Retina (tissue), 1 donor: ENCODE measurements at regions not wholly inside any gene's neighbourhood (a gene's known extent, or its start where the extent isn't known, plus 50 kb on each side); places are given as distances from the start of the nearest gene placed in this dataset.
"Not testable (repeated sequence)": the region's sequence is repeated elsewhere in the genome, so short reads cannot be mapped to it uniquely, and the experiment has no call there.

Source experiments
- DNase-seq: peaks from one replicate; pipeline ENCODE4 v3.0.0-alpha.2; 2016

DNA sequence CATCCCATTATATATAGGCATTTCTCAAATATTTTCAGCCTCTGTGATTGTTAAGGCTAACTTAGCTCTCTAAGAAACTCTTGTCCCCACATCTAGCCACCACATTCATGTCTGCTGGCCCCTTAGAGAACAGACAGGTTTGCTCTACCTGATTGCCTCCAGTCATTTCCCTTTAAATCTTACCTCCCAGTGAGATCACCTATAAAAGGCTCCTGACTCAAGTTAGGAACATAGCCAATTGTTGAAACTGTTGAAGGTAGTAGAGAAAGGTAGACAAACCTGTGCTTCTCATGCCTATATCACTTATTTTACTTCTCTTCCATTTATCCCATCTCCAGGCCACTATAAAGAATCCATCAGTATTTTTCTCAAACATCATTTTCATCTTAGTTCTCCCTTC, 771.4 kb downstream of the DIAPH3 start:
- no peak for DNase-seq

DNA sequence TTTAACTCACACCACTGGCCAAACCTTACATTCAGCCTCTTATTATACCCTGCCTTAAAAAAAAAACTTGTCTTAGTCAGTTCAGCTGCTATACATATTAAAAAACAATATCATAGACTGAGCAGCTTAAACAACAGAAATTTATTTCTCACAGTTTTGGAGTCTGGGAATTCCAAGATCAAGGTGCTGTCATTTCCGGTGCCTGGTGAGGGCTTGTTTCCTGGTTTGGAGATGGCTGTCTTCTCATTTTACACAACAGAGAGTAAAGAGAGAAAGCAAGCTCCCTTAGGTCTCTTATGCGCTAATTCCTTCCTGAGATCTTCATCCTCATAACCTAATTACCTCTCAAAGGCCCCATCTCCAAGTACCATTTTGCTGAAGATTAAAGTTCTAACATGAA, 769.2 kb downstream of the DIAPH3 start:
- DNase-seq = no peak

DNA sequence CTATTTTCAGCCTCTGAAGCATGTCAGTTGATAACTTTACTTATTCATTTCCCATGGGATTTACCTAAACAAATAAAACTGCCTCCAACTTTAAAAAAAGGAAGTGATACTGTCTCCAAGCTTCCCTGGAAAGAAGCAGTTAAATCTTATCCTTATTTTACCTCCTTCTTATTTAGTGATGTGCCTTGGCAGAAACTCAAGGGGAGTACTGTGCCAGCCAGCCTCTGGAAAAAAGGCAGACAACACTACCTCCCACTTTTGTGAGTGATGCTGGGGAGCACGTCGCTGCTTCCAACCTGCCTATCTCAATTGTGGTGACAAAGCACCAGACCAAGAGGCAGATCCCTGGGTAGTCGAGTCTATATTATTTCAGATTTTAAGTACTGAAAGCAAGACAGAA, 765.6 kb downstream of the DIAPH3 start:
- DNase-seq = no peak

DNA sequence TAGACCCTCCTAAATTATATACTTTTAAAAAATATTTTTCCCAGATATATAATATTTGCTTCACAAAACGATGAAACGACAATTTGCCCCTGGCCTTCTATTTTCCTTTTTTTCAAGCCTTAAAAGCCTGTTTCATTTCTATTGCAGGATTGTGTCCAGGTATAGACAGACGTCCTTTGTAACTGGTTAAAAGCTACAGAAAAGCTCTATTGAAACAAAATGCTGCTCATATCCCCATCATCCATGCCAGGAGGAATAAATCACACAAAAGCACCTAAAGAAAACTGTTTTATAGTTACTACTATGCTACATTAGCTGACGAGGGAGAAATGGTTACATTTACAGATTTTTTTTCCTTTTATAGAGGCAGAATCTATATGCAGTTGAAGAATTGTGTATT, 765.1 kb downstream of the DIAPH3 start:
- DNase-seq = no peak

DNA sequence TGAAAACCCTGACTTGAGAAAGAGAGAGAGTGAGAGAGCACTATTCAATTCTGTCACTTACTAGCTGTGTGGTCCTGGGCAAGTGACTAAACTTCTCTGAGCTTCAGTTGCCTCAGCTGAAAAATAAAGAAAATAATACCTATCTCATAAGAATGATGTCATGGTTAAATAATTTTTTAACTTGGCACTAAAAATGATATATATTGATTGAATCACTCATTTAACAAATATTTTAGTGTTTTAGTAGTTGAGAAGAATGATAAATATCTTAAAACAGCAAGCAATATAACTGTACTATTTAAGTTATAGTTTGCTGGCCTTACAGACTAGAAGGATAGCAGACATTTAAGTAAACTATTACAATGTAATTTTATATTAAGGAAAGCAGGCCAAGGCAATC, 764.2 kb downstream of the DIAPH3 start:
- DNase-seq = no peak

DNA sequence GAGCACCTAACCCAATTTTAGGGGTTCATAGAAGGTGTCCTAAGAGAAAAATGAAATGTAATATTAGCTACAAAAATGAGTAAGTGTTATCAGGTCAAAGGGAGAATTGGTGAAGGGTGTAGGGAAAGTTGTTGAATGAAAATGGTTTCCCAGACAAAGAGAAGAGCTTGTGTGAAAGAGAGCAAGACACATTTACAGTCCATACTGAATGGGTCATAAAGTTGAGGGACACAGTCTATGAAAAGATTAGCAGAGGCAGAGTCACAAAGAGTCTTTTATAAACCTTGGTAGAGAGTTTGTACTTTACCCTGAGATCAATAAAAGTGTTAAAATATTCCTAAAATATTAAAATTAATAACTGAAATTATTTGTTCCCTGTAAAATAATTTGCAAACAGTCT, 759.4 kb downstream of the DIAPH3 start:
- no peak for DNase-seq

DNA sequence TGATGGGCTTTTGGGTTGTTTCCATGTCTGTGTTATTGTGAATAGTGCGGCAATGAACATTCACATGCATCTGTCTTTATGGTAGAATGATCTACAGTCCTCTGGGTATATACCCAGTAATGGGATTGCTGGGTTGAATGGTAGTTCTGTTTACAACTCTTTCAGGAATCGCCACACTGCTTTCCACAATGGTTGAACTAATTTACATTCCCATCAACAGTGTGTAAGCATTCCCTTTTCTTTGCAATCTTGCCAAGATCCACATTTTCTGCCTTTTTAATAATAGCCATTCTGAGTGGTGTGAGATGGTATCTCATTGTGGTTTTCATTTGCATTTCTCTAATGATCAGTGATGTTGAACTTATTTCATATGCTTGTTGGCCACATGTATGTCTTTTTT, 756.5 kb downstream of the DIAPH3 start:
- not testable (repeated sequence) for DNase-seq

DNA sequence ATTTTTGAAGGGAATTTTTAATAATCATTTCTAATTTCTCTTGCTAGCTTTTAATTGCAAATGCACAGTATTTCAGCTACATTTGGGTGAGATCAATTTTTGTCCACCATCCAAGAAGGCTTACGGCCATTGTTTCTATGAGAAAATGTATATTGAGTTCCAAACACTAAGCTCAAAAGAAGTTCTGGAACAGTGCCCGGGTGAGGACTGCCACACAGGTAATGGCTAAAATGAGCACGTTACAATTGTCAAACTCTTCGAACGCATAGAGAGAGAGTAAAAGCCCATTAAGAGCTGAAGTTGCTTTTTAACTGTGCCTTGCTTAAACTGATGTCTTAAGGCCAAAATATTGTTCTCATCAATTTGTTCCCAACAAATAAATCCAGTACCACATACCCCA, 755.0 kb downstream of the DIAPH3 start:
- DNase-seq = no peak

DNA sequence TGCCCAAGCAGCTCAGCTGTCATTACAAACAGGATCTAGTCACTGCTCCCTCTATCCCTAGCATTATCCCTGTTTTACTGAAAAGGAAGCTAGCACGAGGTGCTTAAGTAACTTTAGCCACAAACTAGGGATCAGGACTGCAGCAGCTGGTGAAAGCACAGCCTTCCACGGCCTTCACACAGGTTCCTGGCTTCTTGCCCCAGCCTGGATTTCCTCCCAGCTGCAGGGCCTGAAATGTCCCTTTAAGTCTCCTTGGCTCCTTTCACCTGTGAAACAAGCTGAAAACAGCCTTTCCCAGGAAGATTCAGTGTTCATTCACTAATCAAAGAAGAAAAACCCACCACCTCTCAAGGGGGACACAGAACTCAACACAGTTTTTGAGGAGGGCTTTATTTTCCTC, 754.5 kb downstream of the DIAPH3 start:
- DNase-seq = no peak

DNA sequence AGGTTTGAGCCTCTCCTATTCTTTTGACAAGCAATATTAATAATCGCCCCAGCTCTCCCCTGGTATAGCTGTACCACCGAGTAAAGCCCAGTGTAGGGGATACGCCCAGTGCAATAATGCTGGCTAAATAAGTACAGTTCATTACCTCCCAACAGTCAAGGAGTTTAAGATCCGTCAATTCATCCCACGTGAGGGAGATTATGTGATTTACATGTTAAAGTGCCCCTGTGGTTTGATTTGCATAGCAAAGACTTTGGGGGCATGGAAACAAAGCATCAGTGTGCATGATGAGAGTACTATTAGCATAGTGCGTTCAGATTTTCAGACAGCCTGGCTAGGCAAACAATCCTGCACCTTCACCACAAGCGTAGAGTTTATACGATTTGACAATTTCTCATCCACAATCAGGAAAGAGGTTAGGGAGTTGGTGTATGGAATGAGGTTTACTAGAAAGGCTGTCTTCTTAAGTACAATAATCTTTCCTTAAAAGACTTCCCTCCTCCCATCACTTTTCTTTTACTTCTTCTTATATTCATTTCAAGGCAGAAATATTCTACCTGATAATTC, 754.0 kb downstream of the DIAPH3 start:
- DNase-seq = no peak

DNA sequence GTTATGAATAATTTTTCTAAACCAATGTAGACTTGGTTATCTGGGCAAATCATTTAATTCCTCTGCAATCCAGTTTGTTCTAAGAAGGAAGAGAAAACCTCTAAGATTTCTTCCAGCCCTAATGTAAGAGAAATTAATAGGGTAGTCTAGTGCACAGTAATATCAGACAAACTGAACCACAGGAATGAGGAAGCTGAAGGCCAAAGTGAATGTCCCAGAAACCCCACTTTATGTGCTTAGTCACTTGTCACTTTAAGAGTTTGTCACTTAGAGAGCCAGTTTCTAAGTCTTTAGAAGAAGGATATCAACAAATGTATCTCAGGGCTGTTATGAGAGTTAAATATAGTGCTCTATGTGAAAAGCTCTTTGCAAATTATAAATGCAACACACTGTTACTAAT, 750.6 kb downstream of the DIAPH3 start:
- no peak for DNase-seq

DNA sequence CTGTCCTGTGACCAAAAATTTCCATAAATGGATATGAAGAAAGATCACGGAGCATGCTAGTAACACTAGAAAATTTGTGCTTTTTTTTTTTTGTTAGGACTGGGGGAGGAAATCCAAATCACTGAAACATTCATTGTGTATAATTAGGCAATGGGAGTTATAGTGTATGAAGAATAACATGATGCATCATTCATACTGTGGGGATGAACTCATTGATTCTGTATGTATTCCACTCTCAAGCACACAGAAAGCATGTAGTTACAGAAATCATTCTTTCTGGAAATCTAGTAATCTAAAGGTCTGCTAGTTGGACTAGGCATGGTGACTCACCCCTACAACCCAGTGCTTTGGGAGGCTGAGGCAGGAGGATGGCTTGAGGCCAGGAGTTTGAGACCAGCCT, 749.7 kb downstream of the DIAPH3 start:
- DNase-seq = no peak

DNA sequence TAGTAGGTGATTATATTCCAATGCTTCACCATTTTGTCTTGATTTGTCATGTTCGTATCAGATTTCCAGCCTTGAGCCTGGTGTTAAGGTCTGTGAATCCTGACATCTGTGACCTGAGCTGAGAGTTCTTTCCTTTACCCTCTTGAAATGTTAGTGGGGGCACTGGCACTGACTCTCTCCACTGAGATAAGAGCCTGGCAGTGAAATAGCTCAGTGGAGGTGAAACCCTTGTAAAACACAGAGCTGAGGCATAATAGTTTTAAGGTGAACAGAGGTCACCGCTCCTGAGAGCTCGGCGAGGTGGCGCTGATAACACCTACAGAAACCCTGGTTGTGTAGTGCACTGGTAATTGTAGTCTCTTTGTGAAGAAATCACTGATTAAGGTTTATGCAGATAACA, 748.2 kb downstream of the DIAPH3 start:
- DNase-seq = no peak

DNA sequence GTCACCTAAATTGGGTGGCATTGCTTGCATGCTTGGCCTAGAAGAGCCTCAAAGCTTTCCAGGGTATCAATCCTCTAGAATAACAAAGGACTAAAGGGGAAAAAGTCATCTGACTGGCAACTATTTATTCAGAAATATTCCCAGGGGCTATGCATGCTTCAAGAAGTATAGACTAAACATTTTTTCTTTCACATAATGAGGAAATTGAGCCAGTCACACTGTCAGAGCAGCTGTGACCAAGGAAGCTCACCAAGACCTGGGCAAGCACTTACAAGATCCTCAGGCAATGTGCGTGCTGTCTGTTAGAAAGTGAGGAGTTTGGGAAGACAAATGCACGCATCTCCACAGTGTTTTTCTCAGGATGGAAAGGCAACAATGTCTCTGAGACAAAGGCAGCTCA, 747.2 kb downstream of the DIAPH3 start:
- DNase-seq = no peak

DNA sequence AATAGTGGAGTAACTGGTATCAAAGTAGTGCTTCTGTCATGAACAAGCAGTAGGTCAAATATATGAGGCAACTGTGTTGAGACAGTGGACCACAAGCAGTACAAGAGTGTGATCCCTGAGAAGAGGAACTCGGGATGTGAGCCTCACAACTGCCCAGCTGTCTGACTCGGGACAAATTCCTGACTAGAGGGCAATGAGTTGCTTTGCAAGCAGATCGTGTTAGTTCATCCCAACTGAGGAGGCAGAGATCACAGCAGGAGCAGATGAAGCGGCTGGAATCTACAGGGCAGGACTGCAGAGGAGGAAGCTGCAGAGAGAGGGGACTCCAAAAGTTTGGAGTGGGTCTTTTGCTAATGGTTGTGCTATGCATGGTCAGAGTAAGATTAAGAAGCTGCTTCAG, 741.1 kb downstream of the DIAPH3 start:
- no peak for DNase-seq

DNA sequence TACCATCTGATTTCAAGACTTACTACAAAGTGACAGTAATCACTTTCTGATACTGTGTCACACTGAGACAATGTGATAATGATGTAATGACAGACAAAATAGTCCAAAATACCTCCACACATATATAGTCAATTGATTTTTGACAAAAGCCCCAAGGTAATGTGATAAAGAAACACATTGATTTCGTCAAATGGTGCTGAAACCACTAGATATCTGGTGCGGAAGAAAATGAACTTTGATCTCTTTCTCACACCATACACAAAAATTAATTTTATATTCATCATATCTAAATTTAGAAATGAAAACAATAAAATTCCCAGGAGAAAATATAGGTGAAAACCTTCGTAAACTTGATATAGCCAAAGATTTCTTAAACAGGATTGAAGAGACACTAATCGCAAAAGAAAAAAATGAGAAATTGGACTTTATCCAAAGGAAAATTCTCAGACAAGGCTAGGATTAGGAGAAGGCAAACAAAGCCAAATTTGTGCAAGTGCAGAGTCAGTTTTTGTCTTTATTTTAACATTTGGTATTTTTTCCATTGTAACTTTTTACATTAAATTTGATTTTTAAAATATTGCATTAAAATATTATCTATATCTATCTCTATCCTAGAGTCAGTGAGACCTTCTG, 739.9 kb downstream of the DIAPH3 start:
- no peak for DNase-seq

DNA sequence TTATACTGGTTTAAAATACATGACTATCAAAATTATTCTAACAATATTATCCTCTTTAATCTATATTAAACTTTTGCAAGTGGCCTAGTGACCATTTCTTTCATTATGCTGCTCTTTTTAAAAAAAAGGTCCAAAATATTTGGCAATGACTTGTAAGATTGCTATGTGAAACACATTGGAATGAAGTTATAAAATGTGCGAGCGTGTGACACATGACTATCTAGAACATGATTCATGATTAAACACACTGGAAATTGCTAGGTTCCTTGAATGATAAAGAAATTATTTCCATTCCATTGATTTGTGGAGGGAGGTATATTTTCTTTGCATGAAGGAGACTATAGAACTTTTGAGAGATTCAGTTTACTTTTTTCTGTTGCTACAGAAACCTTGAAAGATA, 739.1 kb downstream of the DIAPH3 start:
- no peak for DNase-seq

DNA sequence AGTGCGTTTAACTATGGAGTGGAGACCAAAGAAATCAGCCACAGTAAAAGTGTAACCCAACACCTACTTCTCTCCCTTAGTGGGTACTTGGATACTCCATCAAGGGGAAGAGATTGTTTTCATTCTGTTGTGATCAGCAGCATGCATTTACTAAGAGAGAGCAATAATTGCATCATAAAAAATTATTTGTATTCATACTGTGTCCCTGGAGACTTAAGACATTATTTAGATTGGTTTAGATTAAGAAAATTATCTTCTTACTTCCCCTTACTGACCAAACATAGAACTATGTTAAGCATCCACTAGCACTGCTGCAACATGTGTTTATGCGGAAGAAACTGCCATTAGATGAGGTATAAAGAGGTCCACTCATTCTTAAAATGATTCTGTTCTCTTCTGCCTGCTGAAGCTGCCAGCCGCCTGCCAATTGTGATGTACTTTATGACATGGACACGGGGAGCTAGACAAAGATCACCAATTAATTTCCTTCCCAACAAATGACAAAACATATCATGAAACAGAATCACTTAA, 738.5 kb downstream of the DIAPH3 start:
- DNase-seq = no peak

DNA sequence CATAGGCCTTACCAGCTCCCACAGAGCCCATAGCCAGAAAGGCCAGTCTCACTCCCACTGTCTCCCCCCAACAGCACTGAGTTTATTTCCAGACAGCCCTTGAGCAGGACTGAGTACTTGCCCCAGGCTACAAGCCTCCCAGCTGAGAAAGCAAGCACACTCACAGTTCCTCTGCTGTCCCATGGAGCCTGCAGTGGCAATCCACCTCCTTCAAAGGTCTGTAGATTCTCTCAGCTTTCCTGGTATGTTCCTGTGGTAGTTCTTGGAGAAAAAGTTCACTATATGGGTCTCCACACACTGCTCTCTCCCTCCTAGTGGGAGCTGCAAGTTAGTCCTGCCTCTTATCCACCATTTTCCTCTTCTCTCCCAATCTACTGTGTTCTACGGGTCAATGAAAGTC, 728.7 kb downstream of the DIAPH3 start:
- no peak for DNase-seq

DNA sequence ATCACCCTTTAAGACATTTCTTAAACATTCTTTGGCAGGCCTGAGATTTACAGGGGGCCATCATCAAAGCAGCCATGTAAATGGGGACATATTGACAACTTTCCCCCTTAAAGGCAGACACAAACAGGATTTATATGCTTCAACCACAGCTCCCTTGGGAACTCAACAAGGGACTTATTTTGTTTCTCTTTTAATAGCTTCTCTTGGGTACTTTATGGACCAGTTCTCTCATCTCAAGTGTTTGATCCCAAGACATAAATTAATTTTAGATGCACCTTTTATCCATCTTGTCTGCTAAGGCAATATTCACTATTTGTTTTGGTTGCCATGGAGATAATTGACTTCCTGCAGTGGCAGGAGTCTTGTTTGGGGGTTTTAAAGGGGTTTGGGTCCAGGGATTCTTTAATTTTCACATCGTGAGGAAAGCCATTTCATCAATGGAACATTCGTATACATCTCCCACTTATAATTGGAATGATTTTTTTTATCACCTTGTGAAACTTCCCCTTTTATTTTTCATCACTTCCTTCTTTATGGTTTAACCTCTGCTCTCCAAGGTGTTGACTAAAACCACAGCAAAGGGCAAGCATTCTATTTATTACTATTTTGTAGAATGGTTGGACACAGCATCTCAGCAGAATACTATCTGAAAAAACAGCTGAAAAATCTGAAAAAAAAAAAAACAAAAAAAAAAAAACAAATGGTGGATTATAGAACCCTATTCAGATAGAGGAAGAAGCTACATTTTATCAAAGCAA, 726.0 kb downstream of the DIAPH3 start:
- no peak for DNase-seq

DNA sequence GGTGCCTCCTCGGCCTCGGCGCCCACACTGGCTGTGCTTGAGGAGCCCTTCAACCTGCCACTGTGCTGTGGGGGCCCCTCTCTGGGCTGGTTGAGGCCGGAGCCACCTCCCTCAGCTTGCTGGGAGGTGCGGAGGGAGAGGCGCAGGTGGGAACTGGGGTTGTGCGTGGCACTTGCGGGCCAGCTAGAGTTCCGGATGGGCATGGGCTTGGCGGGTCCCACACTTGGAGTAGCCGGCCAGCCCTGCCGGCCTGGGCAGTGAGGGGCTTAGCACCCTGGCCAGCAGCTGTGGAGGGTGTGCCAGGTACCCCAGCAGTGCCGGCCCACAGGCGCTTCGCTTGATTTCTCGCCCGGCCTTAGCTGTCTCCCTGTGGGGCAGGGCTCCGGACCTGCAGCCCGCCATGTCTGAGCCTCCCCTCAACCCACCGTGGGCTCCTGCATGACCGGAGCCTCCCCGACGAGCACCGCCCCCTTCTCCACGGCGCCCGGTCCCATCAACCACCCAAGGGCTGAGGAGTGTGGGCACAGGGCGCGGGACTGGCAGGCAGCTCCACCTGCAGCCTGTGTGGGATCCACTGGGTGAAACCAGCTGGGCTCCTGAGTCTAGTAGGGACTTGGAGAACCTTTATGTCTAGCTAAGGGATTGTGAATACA, 723.8 kb downstream of the DIAPH3 start:
- DNase-seq = no peak

DNA sequence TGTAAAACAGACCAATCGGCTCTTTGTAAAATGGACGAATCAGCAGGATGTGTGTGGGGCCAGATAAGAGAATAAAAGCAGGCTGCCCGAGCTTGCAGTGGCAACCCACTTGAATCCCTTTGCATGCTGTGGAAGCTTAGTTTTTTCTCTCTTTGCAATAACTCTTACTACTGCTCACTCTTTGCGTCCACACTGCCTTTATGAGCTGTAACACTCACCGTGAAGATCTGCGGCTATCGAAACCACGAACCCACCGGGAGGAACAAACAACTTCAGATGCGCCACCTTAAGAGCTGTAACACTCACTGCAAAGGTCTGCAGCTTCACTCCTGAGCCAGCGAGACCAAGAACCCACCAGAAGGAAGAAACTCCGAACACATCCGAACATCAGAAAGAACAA, 722.7 kb downstream of the DIAPH3 start:
- DNase-seq = not testable (repeated sequence)

DNA sequence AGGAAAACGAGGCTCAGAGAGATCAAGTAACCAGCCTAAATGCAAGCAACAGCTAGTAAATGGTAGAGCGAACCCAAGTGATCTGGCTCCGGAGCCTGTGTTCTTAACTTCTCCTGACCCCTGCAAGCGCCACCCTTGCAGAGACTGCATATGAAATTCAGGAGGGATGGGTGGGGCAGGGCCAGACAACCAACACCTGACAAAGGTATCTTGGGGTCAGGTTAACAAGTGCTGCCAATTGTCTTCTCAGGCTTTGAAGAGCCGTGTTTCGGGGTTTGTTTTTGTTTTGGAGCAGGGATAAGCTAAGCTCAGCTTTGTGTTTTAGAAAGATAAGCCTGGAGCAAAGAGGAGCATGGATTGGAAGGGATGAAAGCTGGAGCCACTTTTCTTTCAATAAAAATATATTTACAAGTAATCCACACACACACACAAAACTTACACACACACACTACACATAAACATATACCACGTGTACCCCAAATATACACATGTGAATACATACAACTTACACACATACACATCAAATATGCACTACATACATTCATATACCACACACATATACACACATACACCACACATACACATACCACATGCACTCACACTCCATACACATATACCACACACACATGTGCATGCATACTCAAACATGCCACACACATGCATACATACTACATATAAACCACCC, 722.0 kb downstream of the DIAPH3 start:
- DNase-seq = no peak
